Adrenal gland (tissue), 9 donors: ENCODE measurements at regions not wholly inside any gene's neighbourhood (a gene's known extent, or its start where the extent isn't known, plus 50 kb on each side); places are given as distances from the start of the nearest gene placed in this dataset.

Experiments used
- DNase-seq, 7 donors: peaks; one replicate each; pipeline ENCODE4 v3.0.0-alpha.2; 2019 to 2020
- H3K27ac ChIP-seq, 5 donors: fragments of 200-600 bp; sonication (generic) in 4 of 5; 1 replicate in 3 of 5; 2 replicates in 2 of 5; pipeline versions ENCODE4 v1.5.1 to v1.8.0; 2016 to 2020; ENCODE audit warnings: mild to moderate bottlenecking in 1 of 5
- H3K27me3 ChIP-seq: fragments of 200-600 bp; 2 replicates; pipeline ENCODE4 v1.8.0; 2021
- H3K36me3 ChIP-seq, 2 donors: fragments of 200-600 bp; replicated peaks in 1 of 2; 1 replicate in 1 of 2; 2 replicates in 1 of 2; pipeline versions ENCODE4 v1.5.1 to v1.8.0; 2018 to 2022
- H3K4me1 ChIP-seq, 2 donors: fragments of 200-600 bp; replicated peaks in 1 of 2; 1 replicate in 1 of 2; 2 replicates in 1 of 2; pipeline versions ENCODE4 v1.5.1 to v1.8.0; 2018 to 2021
- H3K4me3 ChIP-seq, 4 donors: fragments of 200-600 bp; sonication (generic) in 3 of 4; one replicate each; pipeline ENCODE4 v1.5.1; 2016 to 2018
- H3K9me3 ChIP-seq, 3 donors: fragments of 200-600 bp; sonication (generic) in 1 of 3; replicated peaks in 1 of 3; 1 replicate in 2 of 3; 2 replicates in 1 of 3; pipeline versions ENCODE4 v1.5.1 to v1.8.0; 2016 to 2021
- POLR2A ChIP-seq, 2 donors: fragments of 450-650 bp; IDR thresholded peaks; one replicate each; pipeline ENCODE4 v1.6.1; 2017; ENCODE audit warnings: antibody characterized with exemption in 2 of 2, mild to moderate bottlenecking in 2 of 2, moderate library complexity in 1 of 2
- WGBS, 4 donors: extraction: QIAGEN DNeasy Blood & Tissue Kit in 2 of 4; methylation state at CpG; one replicate each; pipeline versions ENCODE4 v1.1.5 to v1.1.7; 2013 to 2017; 5-methylcytosine and 5-hydroxymethylcytosine counted together
- intact Hi-C, 2 donors: fragments of 100-400 bp; cut with DNase I; formaldehyde crosslinking; loops; one replicate each; pipeline versions ENCODE4 v1.14.1 to v1.15.0; 2022 to 2023
- TF ChIP-seq, protein P1 (sequence below), 6 experiments: fragments of 450-650 bp in 4 of 6; fragments of 200-600 bp in 2 of 6; sonication (generic) in 1 of 6; IDR thresholded peaks; 1 replicate in 5 of 6; 2 replicates in 1 of 6; pipeline versions ENCODE4 v1.5.1 to v1.8.0; 2016 to 2021; ENCODE audit warnings: antibody characterized with exemption in 6 of 6, mild to moderate bottlenecking in 2 of 6, moderate library complexity in 1 of 6
- donor health status: healthy with polysubstance abuse.
- donor health status: Bipolar disorder and iron deficiency.
- donor health status: DM: yes; HTN: yes; CAD: no.
- donor health status: DM: no; HTN: no; CAD: no.
- donor health status: DM: no; HTN: no; CAD: no.

DNA sequence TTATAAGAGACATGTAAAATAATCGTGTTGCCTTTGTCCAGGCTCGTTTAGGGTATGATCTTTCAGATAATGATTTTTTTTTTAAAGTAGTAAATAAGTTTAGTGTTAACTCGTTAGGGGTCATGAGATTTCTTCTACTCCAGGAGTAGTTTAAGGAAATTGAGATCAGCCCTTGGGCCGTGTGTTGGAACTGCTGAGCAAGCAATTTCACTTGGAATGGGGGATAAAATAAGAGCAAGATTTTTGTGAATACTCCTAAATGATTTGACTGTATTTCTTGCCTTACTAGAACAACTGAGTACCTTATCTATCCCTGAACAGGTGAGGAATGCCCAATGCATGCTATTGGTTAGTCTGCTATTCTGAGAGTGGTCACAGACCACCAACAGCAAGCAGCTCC, 102.2 kb upstream of the SERPINE2 start:
- H3K36me3 ChIP-seq: no peaks in the 10 kb centered on the region
- TF ChIP-seq, protein P1, sequence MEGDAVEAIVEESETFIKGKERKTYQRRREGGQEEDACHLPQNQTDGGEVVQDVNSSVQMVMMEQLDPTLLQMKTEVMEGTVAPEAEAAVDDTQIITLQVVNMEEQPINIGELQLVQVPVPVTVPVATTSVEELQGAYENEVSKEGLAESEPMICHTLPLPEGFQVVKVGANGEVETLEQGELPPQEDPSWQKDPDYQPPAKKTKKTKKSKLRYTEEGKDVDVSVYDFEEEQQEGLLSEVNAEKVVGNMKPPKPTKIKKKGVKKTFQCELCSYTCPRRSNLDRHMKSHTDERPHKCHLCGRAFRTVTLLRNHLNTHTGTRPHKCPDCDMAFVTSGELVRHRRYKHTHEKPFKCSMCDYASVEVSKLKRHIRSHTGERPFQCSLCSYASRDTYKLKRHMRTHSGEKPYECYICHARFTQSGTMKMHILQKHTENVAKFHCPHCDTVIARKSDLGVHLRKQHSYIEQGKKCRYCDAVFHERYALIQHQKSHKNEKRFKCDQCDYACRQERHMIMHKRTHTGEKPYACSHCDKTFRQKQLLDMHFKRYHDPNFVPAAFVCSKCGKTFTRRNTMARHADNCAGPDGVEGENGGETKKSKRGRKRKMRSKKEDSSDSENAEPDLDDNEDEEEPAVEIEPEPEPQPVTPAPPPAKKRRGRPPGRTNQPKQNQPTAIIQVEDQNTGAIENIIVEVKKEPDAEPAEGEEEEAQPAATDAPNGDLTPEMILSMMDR (IDR thresholded peaks at IDR 0.05): no peak
- no peak for TF ChIP-seq POLR2A (IDR thresholded peaks at IDR 0.05)
- no peaks in the 10 kb centered on the region for H3K27me3 ChIP-seq
- no peak overlapping the region for H3K4me3 ChIP-seq
- no peak overlapping the region for H3K27ac ChIP-seq
- H3K9me3 ChIP-seq: no peaks in the 10 kb centered on the region
- intact Hi-C loops: no loop called here
- peaks cover 0 to 9% of the 10 kb centered on the region in 2 donors for H3K4me1 ChIP-seq
- DNase-seq: no peak
- WGBS, 4 donors: 78 to 85% (median 82%) methylated on average over 4 of the region's 4 CpGs

DNA sequence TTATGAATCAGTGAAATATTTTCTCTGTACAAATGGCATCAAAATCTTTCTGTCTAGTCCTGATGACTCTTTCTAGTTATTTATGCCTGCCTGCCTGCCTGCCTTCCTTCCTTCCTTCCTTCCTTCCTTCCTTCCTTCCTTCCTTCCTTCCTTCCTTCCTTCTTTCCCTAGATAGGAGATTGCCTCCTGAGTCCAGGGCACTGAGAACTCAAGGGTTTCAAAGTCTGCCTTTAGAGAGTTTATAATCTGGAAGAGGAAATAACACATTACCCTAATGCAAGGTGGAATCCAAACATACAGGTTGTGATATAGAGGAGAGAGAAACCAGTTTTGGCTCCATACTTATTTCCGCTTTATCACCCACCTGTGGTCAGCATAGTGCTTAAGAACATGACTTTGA, 98.1 kb upstream of the SERPINE2 start:
- TF ChIP-seq, protein P1 (IDR thresholded peaks at IDR 0.05): no peak
- TF ChIP-seq POLR2A (IDR thresholded peaks at IDR 0.05): no peak
- WGBS, 4 donors: 91 to 100% (median 97%) methylated on average over 1 of the region's 1 CpG
- intact Hi-C loops: no loop called here

DNA sequence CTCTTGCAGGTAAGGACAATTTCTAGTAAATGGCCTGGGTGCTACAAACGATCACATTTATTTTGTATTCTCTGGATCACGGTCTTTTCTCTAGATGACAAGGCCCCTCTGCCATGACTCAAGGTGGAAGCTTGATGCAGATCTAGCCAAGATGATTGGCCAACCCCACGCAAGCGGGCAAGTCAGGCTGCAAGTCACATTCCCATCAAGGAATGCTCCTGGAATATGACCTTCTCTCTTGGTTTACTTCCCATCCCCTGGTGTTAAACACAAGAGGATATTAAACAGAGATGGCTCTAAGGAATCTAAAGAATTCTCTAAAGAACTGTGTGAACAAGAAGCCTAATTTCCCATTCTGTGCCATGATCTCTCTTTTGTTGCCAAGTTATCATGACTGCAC, 97.3 kb upstream of the SERPINE2 start:
- H3K27me3 ChIP-seq: no peaks in the 10 kb centered on the region
- H3K4me1 ChIP-seq: no peaks in the 10 kb centered on the region
- intact Hi-C loops: no loop called here
- TF ChIP-seq, protein P1 (IDR thresholded peaks at IDR 0.05): no peak
- TF ChIP-seq POLR2A (IDR thresholded peaks at IDR 0.05): no peak
- H3K4me3 ChIP-seq: no peak overlapping the region
- no peaks in the 10 kb centered on the region for H3K36me3 ChIP-seq
- no peak overlapping the region for H3K27ac ChIP-seq
- H3K9me3 ChIP-seq: no peaks in the 10 kb centered on the region
- DNase-seq: no peak
- WGBS, 4 donors: 93 to 98% (median 96%) methylated on average over 4 of the region's 4 CpGs

More for the DNA sequence above, 98.1 kb upstream of the SERPINE2 start:
- Histone ChIP-seq H3K4me1 (peaks cover 0 to 1% of the 10 kb centered on the region in 2 donors), H3K27me3 (no peaks in the 10 kb centered on the region), H3K9me3 (no peaks in the 10 kb centered on the region), H3K4me3 (no peak overlapping the region), H3K27ac (no peak overlapping the region), H3K36me3 (no peaks in the 10 kb centered on the region)
- no peak for DNase-seq

DNA sequence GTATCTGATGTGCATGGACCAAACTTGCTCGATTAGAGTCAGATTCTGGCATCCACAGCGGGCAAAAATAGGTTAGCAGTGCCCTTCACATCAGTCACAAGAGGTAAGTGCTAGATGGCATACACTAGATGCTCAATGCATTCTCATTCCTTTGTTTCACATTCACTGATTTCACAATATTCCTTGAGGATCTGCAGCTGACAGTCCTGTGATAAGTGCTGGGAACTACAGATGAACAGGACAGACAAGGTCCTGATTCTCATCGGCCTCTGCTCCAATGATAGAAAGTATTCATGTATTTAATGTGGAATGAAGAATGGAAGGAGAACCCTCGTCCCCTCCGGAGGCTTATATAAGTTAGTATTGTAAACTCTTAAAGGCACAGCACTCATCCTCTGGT, 96.8 kb upstream of the SERPINE2 start:
- TF ChIP-seq, protein P1 (IDR thresholded peaks at IDR 0.05): no peak
- no peak for TF ChIP-seq POLR2A (IDR thresholded peaks at IDR 0.05)
- H3K4me1 ChIP-seq: no peaks in the 10 kb centered on the region
- intact Hi-C loops: no loop called here
- no peak overlapping the region for H3K27ac ChIP-seq
- no peaks in the 10 kb centered on the region for H3K9me3 ChIP-seq
- H3K27me3 ChIP-seq: no peaks in the 10 kb centered on the region
- no peaks in the 10 kb centered on the region for H3K36me3 ChIP-seq
- WGBS, 4 donors: 74 to 87% (median 82%) methylated on average over 5 of the region's 5 CpGs
- no peak overlapping the region for H3K4me3 ChIP-seq
- no peak for DNase-seq
